Naive thymus-derived CD4-positive, alpha-beta T cell (primary cell): ENCODE measurements at regions not wholly inside any gene's neighbourhood (a gene's known extent, or its start where the extent isn't known, plus 50 kb on each side); places are given as distances from the start of the nearest gene placed in this dataset.
"Not testable (repeated sequence)": the region's sequence is repeated elsewhere in the genome, so short reads cannot be mapped to it uniquely, and the experiment has no call there.

Experiments
- ATAC-seq: fragments of 150-1000 bp; cut with Tn5 transposase; 2 replicates; pipeline ENCODE4 v1.10.0; 2021; ENCODE audit warnings: mild to moderate bottlenecking, moderate library complexity
- CTCF ChIA-PET: fragments of 350-600 bp; sonication (Branson Sonifier 250); formaldehyde crosslinking; loops from one replicate; lab custom pipeline; 2021; ENCODE audit warnings: antibody characterized with exemption; lab: Charles Lee
- POLR2A ChIA-PET: fragments of 350-600 bp; sonication (Branson Sonifier 250); formaldehyde crosslinking; loops from one replicate; lab custom pipeline; 2021; ENCODE audit warnings: antibody characterized with exemption, inconsistent platforms; lab: Charles Lee
- DNase-seq, 9 donors: peaks; one replicate each; pipeline versions ENCODE4 v3.0.0 to v3.0.0-alpha.2; 2020 to 2022; ENCODE audit warnings: mixed read lengths in 1 of 9
- H3K27ac ChIP-seq: one replicate; pipeline ENCODE4 v1.7.0; 2013; ENCODE audit warnings: mild to moderate bottlenecking, low read depth, low read length, moderate library complexity
- H3K27me3 ChIP-seq, 2 donors: one replicate each; pipeline ENCODE4 v1.7.0; 2013; ENCODE audit warnings: low read length in 2 of 2, mild to moderate bottlenecking in 2 of 2, moderate library complexity in 2 of 2; ENCODE audit not compliant: control insufficient read depth in 2 of 2, insufficient read depth in 2 of 2
- H3K36me3 ChIP-seq, 3 experiments: 1 replicate in 2 of 3; 2 replicates in 1 of 3; pipeline ENCODE4 v1.7.0; 2013; ENCODE audit warnings: low read length in 3 of 3, mild to moderate bottlenecking in 3 of 3, moderate library complexity in 1 of 3; ENCODE audit not compliant: insufficient read depth in 3 of 3, control insufficient read depth in 2 of 3
- H3K4me1 ChIP-seq, 2 donors: one replicate each; pipeline ENCODE4 v1.7.0; 2013; ENCODE audit warnings: low read length in 2 of 2, mild to moderate bottlenecking in 2 of 2, moderate library complexity in 1 of 2; ENCODE audit not compliant: control insufficient read depth in 2 of 2, insufficient read depth in 2 of 2
- H3K4me3 ChIP-seq: 2 replicates; pipeline ENCODE4 v1.7.0; 2013; ENCODE audit warnings: mild to moderate bottlenecking, low read length
- H3K9me3 ChIP-seq, 3 experiments: 1 replicate in 2 of 3; 2 replicates in 1 of 3; pipeline ENCODE4 v1.7.0; 2013; ENCODE audit warnings: low read length in 3 of 3; ENCODE audit not compliant: control insufficient read depth in 2 of 3
- H3K27ac Mint-ChIP-seq, 9 donors: one replicate each; pipeline ENCODE4 v1.8.0; 2020 to 2022; ENCODE audit warnings: mixed read lengths in 9 of 9, mild to moderate bottlenecking in 8 of 9, moderate library complexity in 5 of 9, inconsistent platforms in 2 of 9
- H3K27me3 Mint-ChIP-seq, 5 donors: one replicate each; pipeline ENCODE4 v1.8.0; 2021 to 2022; ENCODE audit warnings: mixed read lengths in 5 of 5, mild to moderate bottlenecking in 1 of 5
- H3K36me3 Mint-ChIP-seq, 5 donors: one replicate each; pipeline ENCODE4 v1.8.0; 2020 to 2022; ENCODE audit warnings: mixed read lengths in 5 of 5, mild to moderate bottlenecking in 3 of 5, inconsistent platforms in 1 of 5
- H3K4me1 Mint-ChIP-seq, 7 donors: one replicate each; pipeline ENCODE4 v1.8.0; 2020 to 2022; ENCODE audit warnings: mixed read lengths in 7 of 7, mild to moderate bottlenecking in 3 of 7, inconsistent platforms in 1 of 7
- H3K4me3 Mint-ChIP-seq, 10 donors: one replicate each; pipeline ENCODE4 v1.8.0; 2020 to 2022; ENCODE audit warnings: mild to moderate bottlenecking in 10 of 10, mixed read lengths in 10 of 10, moderate library complexity in 6 of 10, inconsistent platforms in 2 of 10
- H3K9me3 Mint-ChIP-seq, 11 donors: one replicate each; pipeline ENCODE4 v1.8.0; 2020 to 2022; ENCODE audit warnings: mixed read lengths in 11 of 11, mild to moderate bottlenecking in 4 of 11, inconsistent platforms in 1 of 11, moderate library complexity in 1 of 11
- intact Hi-C, 2 donors: fragments of 100-400 bp; cut with micrococcal nuclease; formaldehyde crosslinking; loops; one replicate each; pipeline ENCODE4 v1.15.1; 2023

- intact Hi-C loops, result no loop called here
- Histone ChIP-seq H3K27me3 (no peaks in the 10 kb centered on the region), H3K4me1 (peaks cover under 1 to 2% of the 10 kb centered on the region in 2 donors), H3K4me3 (no peak overlapping the region), H3K9me3 (peaks cover 0 to 17% (median 0%) of the 10 kb centered on the region in 3 experiments), H3K36me3 (no peaks in the 10 kb centered on the region), H3K27ac (no peak overlapping the region)
- POLR2A ChIA-PET, result no interaction called here
- H3K4me1 Mint-ChIP-seq, result peaks cover 12 to 52% (median 37%) of the 10 kb centered on the region in 7 donors
- H3K27me3 Mint-ChIP-seq, result no peaks in the 10 kb centered on the region
- no peak overlapping the region for H3K27ac Mint-ChIP-seq
- DNase-seq, result no peak
- CTCF ChIA-PET, result interaction anchor here (0.7 kb wide), 1 partner anchor 32 kb away, joined by 3 read pairs; no protein-coding TSS in a partner anchor
- no peak for ATAC-seq
- H3K9me3 Mint-ChIP-seq, result peaks cover 7 to 77% (median 48%) of the 10 kb centered on the region in 11 donors
- peaks cover 16 to 73% (median 30%) of the 10 kb centered on the region in 5 donors for H3K36me3 Mint-ChIP-seq
- H3K4me3 Mint-ChIP-seq, result no peak overlapping the region
Observed at GRCh38 chr12:39675263-39675662, 55.7 kb upstream of the ABCD2 start.

GRCh38 chr12:39672976-39673375, 53.4 kb upstream of the ABCD2 start:
- peaks cover 0 to 79% (median 39%) of the 10 kb centered on the region in 11 donors for H3K9me3 Mint-ChIP-seq
- H3K4me1 Mint-ChIP-seq, result peaks cover 25 to 71% (median 52%) of the 10 kb centered on the region in 7 donors
- POLR2A ChIA-PET, result interaction anchor here (0.9 to 1.4 kb wide), 2 partner anchors 13 to 54 kb away, joined by 3 to 5 read pairs; partner anchors contain the start of gene ABCD2

GRCh38 chr12:39671898-39672875, 52.6 kb upstream of the ABCD2 start:
- H3K4me3 ChIP-seq, result no peak overlapping the region
- no peak overlapping the region for H3K27ac ChIP-seq
- H3K36me3 Mint-ChIP-seq, result peaks cover 21 to 77% (median 33%) of the 10 kb centered on the region in 5 donors
- intact Hi-C loops, result no loop called here
- DNase-seq (no peak), ATAC-seq (no peak)
- H3K4me3 Mint-ChIP-seq, result peak overlapping the region in 1 of 10 donors; percentile 42
- H3K4me1 ChIP-seq, result peaks cover 13 to 16% of the 10 kb centered on the region in 2 donors
- POLR2A ChIA-PET, result interaction anchor here (0.9 to 3.5 kb wide), 4 partner anchors 11 to 55 kb away, joined by 3 to 22 read pairs (median 4); no protein-coding TSS in a partner anchor
- no peaks in the 10 kb centered on the region for H3K27me3 ChIP-seq
- H3K9me3 ChIP-seq, result peaks cover 0 to 22% (median 0%) of the 10 kb centered on the region in 3 experiments
- H3K36me3 ChIP-seq, result no peaks in the 10 kb centered on the region
- H3K9me3 Mint-ChIP-seq, result peaks cover 0 to 80% (median 45%) of the 10 kb centered on the region in 11 donors
- H3K27me3 Mint-ChIP-seq, result no peaks in the 10 kb centered on the region
- H3K27ac Mint-ChIP-seq, result peak overlapping the region in 4 of 9 donors; percentile 32 to 85 (median 55)
- CTCF ChIA-PET, result interaction anchor here (0.6 kb wide), 1 partner anchor 140 kb away, joined by 3 read pairs; no protein-coding TSS in a partner anchor
- H3K4me1 Mint-ChIP-seq, result peaks cover 25 to 77% (median 50%) of the 10 kb centered on the region in 7 donors

More at GRCh38 chr12:39672976-39673375, 53.4 kb upstream of the ABCD2 start:
- no peak overlapping the region for H3K27ac ChIP-seq
- no peaks in the 10 kb centered on the region for H3K27me3 Mint-ChIP-seq
- no peak for DNase-seq
- CTCF ChIA-PET, result no interaction called here
- H3K9me3 ChIP-seq, result peaks cover 0 to 22% (median 0%) of the 10 kb centered on the region in 3 experiments
- peaks cover 13 to 16% of the 10 kb centered on the region in 2 donors for H3K4me1 ChIP-seq
- no peak overlapping the region for H3K4me3 ChIP-seq
- H3K27ac Mint-ChIP-seq, result peak overlapping the region in 1 of 9 donors; percentile 38
- no peak for ATAC-seq
- H3K27me3 ChIP-seq, result no peaks in the 10 kb centered on the region
- no peaks in the 10 kb centered on the region for H3K36me3 ChIP-seq
- peak overlapping the region in 1 of 10 donors; percentile 38 for H3K4me3 Mint-ChIP-seq
- intact Hi-C loops, result no loop called here
- H3K36me3 Mint-ChIP-seq, result peaks cover 24 to 75% (median 31%) of the 10 kb centered on the region in 5 donors

GRCh38 chr12:39669539-39669938, 49.9 kb upstream of the ABCD2 start:
- ChIA-PET POLR2A (interaction anchor here (0.6 to 3.5 kb wide), 9 partner anchors 15 to 58 kb away, joined by 3 to 22 read pairs (median 9); partner anchors contain the start of gene ABCD2), CTCF (interaction anchor here (0.6 to 2.3 kb wide), 8 partner anchors 15 to 111 kb away, joined by 3 to 12 read pairs (median 3); partner anchors contain the start of gene ABCD2)
- not testable (repeated sequence) for H3K36me3 ChIP-seq, H3K27ac ChIP-seq, H3K27me3 ChIP-seq, H3K27me3 Mint-ChIP-seq
- H3K4me3 ChIP-seq, result peak overlapping the region; percentile 27
- Mint-ChIP-seq H3K4me3 (peak overlapping the region in 7 of 10 donors; percentile 12 to 66 (median 42)), H3K27ac (peak overlapping the region; percentile 54 to 85 (median 78)), H3K36me3 (peaks cover 22 to 75% (median 34%) of the 10 kb centered on the region in 5 donors), H3K4me1 (peaks cover 25 to 65% (median 42%) of the 10 kb centered on the region in 7 donors), H3K9me3 (peaks cover 0 to 74% (median 49%) of the 10 kb centered on the region in 11 donors)
- DNase-seq (peak in 6 of 9 donors; percentile 11 to 56 (median 45)), ATAC-seq (peak; percentile 27)
- H3K4me1 ChIP-seq, result peaks cover 13 to 16% of the 10 kb centered on the region in 2 donors
- intact Hi-C loops, result loop anchor here (1.0 to 2.0 kb wide), 3 partner anchors 14 to 50 kb away; partner anchors contain the start of gene ABCD2 (in 1 of the 2)
- H3K9me3 ChIP-seq, result peaks cover 0 to 22% (median 0%) of the 10 kb centered on the region in 3 experiments
